Endometrial microvascular endothelial cells (primary cell): ENCODE measurements at regions not wholly inside any gene's neighbourhood (a gene's known extent, or its start where the extent isn't known, plus 50 kb on each side); places are given as distances from the start of the nearest gene placed in this dataset.

ENCODE experiments used
- in situ Hi-C: cut with HindIII; loops from 2 replicates; pipeline ENCODE4 v1.10.0; 2017; ENCODE audit warnings: low sequenced_read_pairs, low pct_unique_long_range_greater_than_20kb; ENCODE audit errors: inconsistent ontology term

GRCh38 chr1:8267307-8267706, 50.6 kb upstream of the SLC45A1 start:
- in situ Hi-C loops, result no loop called here

GRCh38 chr1:8266436-8267165, 51.3 kb upstream of the SLC45A1 start:
- in situ Hi-C loops, result no loop called here

GRCh38 chr1:8263791-8264190, 54.1 kb upstream of the SLC45A1 start:
- in situ Hi-C loops, result no loop called here

- in situ Hi-C loops, result no loop called here
Measured at GRCh38 chr1:8261398-8261762, 56.5 kb upstream of the SLC45A1 start.

GRCh38 chr1:8259498-8260290, 58.2 kb upstream of the SLC45A1 start:
- in situ Hi-C loops, result no loop called here

- in situ Hi-C loops, result no loop called here
Measured at GRCh38 chr1:8257621-8258020, 60.3 kb upstream of the SLC45A1 start.

GRCh38 chr1:8256321-8256720, 61.6 kb upstream of the SLC45A1 start:
- in situ Hi-C loops, result no loop called here

- in situ Hi-C loops, result no loop called here
Measured at GRCh38 chr1:8255712-8256111, 62.2 kb upstream of the SLC45A1 start.

- in situ Hi-C loops, result no loop called here
Measured at GRCh38 chr1:8252266-8252951, 65.5 kb upstream of the SLC45A1 start.

GRCh38 chr1:8251635-8252034, 66.3 kb upstream of the SLC45A1 start:
- in situ Hi-C loops, result no loop called here

- in situ Hi-C loops, result no loop called here
Measured at GRCh38 chr1:8249838-8250237, 68.1 kb upstream of the SLC45A1 start.

- in situ Hi-C loops, result no loop called here
Measured at GRCh38 chr1:8247811-8248436, 70.0 kb upstream of the SLC45A1 start.

GRCh38 chr1:8244304-8244703, 73.6 kb upstream of the SLC45A1 start:
- in situ Hi-C loops, result no loop called here

- in situ Hi-C loops, result no loop called here
Measured at GRCh38 chr1:8242498-8242897, 75.4 kb upstream of the SLC45A1 start.

- in situ Hi-C loops, result no loop called here
Measured at GRCh38 chr1:8241417-8242014, 76.4 kb upstream of the SLC45A1 start.

- in situ Hi-C loops, result no loop called here
Measured at GRCh38 chr1:8239306-8240023, 78.4 kb upstream of the SLC45A1 start.

- in situ Hi-C loops, result no loop called here
Measured at GRCh38 chr1:8239039-8239305, 78.9 kb upstream of the SLC45A1 start.

GRCh38 chr1:8238141-8239038, 79.5 kb upstream of the SLC45A1 start:
- in situ Hi-C loops, result no loop called here
